ENCODE measurements at regions not wholly inside any gene's neighbourhood (a gene's known extent, or its start where the extent isn't known, plus 50 kb on each side); places are given as distances from the start of the nearest gene placed in this dataset.

GRCh38 chr9:99282406-99282805 lies 60.3 kb downstream of the SEC61B start:
- DNase-seq (ENCODE audit: low read depth): no peak

GRCh38 chr9:99285965-99286364 lies 63.9 kb downstream of the SEC61B start:
- no peak for DNase-seq (ENCODE audit: low read depth)

- DNase-seq (ENCODE audit: low read depth): no peak
Observed at GRCh38 chr9:99286536-99286935, 64.5 kb downstream of the SEC61B start.

GRCh38 chr9:99287641-99288040 lies 65.6 kb downstream of the SEC61B start:
- DNase-seq (ENCODE audit: low read depth): no peak

GRCh38 chr9:99288830-99289229 lies 66.7 kb downstream of the SEC61B start:
- DNase-seq (ENCODE audit: low read depth): no peak

GRCh38 chr9:99294850-99295461 lies 72.9 kb downstream of the SEC61B start:
- peak; percentile 4 for DNase-seq (ENCODE audit: low read depth)

GRCh38 chr9:99296291-99296951 lies 74.3 kb downstream of the SEC61B start:
- no peak for DNase-seq (ENCODE audit: low read depth)

- DNase-seq (ENCODE audit: low read depth): no peak
Observed at GRCh38 chr9:99298614-99299013, 76.5 kb downstream of the SEC61B start.

GRCh38 chr9:99299211-99300102 lies 77.4 kb downstream of the SEC61B start:
- peak; percentile 62 for DNase-seq (ENCODE audit: low read depth)

GRCh38 chr9:99300103-99300439 lies 78.0 kb downstream of the SEC61B start:
- no peak for DNase-seq (ENCODE audit: low read depth)

- no peak for DNase-seq (ENCODE audit: low read depth)
Observed at GRCh38 chr9:99300603-99301002, 78.5 kb downstream of the SEC61B start.

- no peak for DNase-seq (ENCODE audit: low read depth)
Observed at GRCh38 chr9:99303177-99303576, 81.1 kb downstream of the SEC61B start.

GRCh38 chr9:99305124-99305523 lies 83.0 kb downstream of the SEC61B start:
- DNase-seq (ENCODE audit: low read depth): no peak

GRCh38 chr9:99305820-99306811 lies 84.0 kb downstream of the SEC61B start:
- DNase-seq (ENCODE audit: low read depth): no peak

- no peak for DNase-seq (ENCODE audit: low read depth)
Observed at GRCh38 chr9:99307851-99308250, 85.8 kb downstream of the SEC61B start.

GRCh38 chr9:99309141-99309939 lies 87.3 kb downstream of the SEC61B start:
- no peak for DNase-seq (ENCODE audit: low read depth)

GRCh38 chr9:99312736-99313135 lies 90.7 kb downstream of the SEC61B start:
- no peak for DNase-seq (ENCODE audit: low read depth)

GRCh38 chr9:99319048-99319447 lies 97.0 kb downstream of the SEC61B start:
- no peak for DNase-seq (ENCODE audit: low read depth)

GRCh38 chr9:99322299-99322698 lies 100.2 kb downstream of the SEC61B start:
- DNase-seq (ENCODE audit: low read depth): no peak

GRCh38 chr9:99326112-99326916 lies 104.2 kb downstream of the SEC61B start:
- DNase-seq (ENCODE audit: low read depth): peak; percentile 1
